A549 (cell line): ENCODE measurements at regions not wholly inside any gene's neighbourhood (a gene's known extent, or its start where the extent isn't known, plus 50 kb on each side); places are given as distances from the start of the nearest gene placed in this dataset.

Experiments
- CBX2 ChIP-seq: fragments of 200-600 bp; sonication (generic); IDR thresholded peaks from 2 replicates; pipeline ENCODE4 v1.6.1; 2016; ENCODE audit warnings: low read depth, mild to moderate bottlenecking, borderline replicate concordance
- CHD2 ChIP-seq: fragments of 150-350 bp; IDR thresholded peaks from 2 replicates; pipeline ENCODE4 v1.6.1; 2014; ENCODE audit warnings: low read length; ENCODE audit not compliant: partially characterized antibody
- KDM5A ChIP-seq: fragments of 200-600 bp; sonication (generic); IDR thresholded peaks from 2 replicates; pipeline ENCODE4 v1.6.1; 2016; ENCODE audit warnings: antibody characterized with exemption, mild to moderate bottlenecking
- POLR2A ChIP-seq: IDR thresholded peaks from 2 replicates; pipeline ENCODE4 v1.6.1; 2012; ENCODE audit warnings: mild to moderate bottlenecking, low read length
- TF ChIP-seq, protein P1 (sequence below): fragments of >200 bp; sonication (Bioruptor Twin); formaldehyde crosslinking; IDR thresholded peaks from 3 replicates; pipeline ENCODE4 v1.5.1; 2016
- TF ChIP-seq, protein P2 (sequence below): fragments of 200-600 bp; sonication (generic); IDR thresholded peaks from 2 replicates; pipeline ENCODE4 v1.6.1; 2016; ENCODE audit warnings: antibody characterized with exemption, mild to moderate bottlenecking, moderate library complexity
- TF ChIP-seq, protein P3 (sequence below): IDR thresholded peaks from 2 replicates; pipeline ENCODE4 v1.6.1; 2012
- TF ChIP-seq, protein P4 (sequence below): fragments of 250-450 bp; sonication (Bioruptor Pico); IDR thresholded peaks from 2 replicates; pipeline ENCODE4 v1.5.0; 2020; ENCODE audit warnings: low read depth, mild to moderate bottlenecking, moderate library complexity

DNA sequence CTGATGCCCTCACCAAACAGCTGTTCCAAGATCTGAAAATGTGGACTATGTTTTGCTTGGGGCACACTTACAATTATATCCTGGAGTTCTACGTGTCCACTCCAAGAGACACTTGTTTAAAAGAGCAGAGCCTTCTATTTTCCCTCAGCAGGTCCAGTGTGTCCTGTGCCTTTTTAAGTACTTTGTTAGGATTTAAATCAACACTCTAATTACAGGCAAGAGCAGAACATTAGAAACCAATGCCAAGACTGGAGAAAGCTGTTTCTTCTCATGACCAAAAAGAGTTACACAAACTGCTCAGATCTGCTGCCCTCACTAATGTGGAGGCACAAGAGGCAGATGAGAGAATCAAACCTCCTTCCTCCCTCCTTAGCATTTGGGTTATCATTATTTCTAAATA, 452.9 kb downstream of the LMO4 start:
- TF ChIP-seq, protein P1, sequence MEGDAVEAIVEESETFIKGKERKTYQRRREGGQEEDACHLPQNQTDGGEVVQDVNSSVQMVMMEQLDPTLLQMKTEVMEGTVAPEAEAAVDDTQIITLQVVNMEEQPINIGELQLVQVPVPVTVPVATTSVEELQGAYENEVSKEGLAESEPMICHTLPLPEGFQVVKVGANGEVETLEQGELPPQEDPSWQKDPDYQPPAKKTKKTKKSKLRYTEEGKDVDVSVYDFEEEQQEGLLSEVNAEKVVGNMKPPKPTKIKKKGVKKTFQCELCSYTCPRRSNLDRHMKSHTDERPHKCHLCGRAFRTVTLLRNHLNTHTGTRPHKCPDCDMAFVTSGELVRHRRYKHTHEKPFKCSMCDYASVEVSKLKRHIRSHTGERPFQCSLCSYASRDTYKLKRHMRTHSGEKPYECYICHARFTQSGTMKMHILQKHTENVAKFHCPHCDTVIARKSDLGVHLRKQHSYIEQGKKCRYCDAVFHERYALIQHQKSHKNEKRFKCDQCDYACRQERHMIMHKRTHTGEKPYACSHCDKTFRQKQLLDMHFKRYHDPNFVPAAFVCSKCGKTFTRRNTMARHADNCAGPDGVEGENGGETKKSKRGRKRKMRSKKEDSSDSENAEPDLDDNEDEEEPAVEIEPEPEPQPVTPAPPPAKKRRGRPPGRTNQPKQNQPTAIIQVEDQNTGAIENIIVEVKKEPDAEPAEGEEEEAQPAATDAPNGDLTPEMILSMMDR: no peak
- TF ChIP-seq POLR2A (no peak), CBX2 (no peak), KDM5A (no peak), CHD2 (no peak)
- TF ChIP-seq, protein P2, sequence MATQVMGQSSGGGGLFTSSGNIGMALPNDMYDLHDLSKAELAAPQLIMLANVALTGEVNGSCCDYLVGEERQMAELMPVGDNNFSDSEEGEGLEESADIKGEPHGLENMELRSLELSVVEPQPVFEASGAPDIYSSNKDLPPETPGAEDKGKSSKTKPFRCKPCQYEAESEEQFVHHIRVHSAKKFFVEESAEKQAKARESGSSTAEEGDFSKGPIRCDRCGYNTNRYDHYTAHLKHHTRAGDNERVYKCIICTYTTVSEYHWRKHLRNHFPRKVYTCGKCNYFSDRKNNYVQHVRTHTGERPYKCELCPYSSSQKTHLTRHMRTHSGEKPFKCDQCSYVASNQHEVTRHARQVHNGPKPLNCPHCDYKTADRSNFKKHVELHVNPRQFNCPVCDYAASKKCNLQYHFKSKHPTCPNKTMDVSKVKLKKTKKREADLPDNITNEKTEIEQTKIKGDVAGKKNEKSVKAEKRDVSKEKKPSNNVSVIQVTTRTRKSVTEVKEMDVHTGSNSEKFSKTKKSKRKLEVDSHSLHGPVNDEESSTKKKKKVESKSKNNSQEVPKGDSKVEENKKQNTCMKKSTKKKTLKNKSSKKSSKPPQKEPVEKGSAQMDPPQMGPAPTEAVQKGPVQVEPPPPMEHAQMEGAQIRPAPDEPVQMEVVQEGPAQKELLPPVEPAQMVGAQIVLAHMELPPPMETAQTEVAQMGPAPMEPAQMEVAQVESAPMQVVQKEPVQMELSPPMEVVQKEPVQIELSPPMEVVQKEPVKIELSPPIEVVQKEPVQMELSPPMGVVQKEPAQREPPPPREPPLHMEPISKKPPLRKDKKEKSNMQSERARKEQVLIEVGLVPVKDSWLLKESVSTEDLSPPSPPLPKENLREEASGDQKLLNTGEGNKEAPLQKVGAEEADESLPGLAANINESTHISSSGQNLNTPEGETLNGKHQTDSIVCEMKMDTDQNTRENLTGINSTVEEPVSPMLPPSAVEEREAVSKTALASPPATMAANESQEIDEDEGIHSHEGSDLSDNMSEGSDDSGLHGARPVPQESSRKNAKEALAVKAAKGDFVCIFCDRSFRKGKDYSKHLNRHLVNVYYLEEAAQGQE: no peak
- TF ChIP-seq, protein P3, sequence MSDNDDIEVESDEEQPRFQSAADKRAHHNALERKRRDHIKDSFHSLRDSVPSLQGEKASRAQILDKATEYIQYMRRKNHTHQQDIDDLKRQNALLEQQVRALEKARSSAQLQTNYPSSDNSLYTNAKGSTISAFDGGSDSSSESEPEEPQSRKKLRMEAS: no peak
- TF ChIP-seq, protein P4, sequence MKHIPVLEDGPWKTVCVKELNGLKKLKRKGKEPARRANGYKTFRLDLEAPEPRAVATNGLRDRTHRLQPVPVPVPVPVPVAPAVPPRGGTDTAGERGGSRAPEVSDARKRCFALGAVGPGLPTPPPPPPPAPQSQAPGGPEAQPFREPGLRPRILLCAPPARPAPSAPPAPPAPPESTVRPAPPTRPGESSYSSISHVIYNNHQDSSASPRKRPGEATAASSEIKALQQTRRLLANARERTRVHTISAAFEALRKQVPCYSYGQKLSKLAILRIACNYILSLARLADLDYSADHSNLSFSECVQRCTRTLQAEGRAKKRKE (CRISPR knock-in tag): no peak
